Loucy (cell line): ENCODE measurements at regions not wholly inside any gene's neighbourhood (a gene's known extent, or its start where the extent isn't known, plus 50 kb on each side); places are given as distances from the start of the nearest gene placed in this dataset.

Experiments used
- H2AFZ ChIP-seq: fragments of 200-600 bp; sonication (generic); 2 replicates; pipeline ENCODE4 v1.6.0; 2016; ENCODE audit warnings: antibody characterized with exemption, mild to moderate bottlenecking, low read length, moderate library complexity
- H3F3A ChIP-seq: fragments of 200-600 bp; 2 replicates; pipeline ENCODE4 v1.6.0; 2016; ENCODE audit warnings: antibody characterized with exemption, low read depth, mild to moderate bottlenecking
- H3K27me3 ChIP-seq: fragments of 200-600 bp; sonication (generic); 2 replicates; pipeline ENCODE4 v1.6.1; 2014; ENCODE audit warnings: low read length, mild to moderate bottlenecking; ENCODE audit not compliant: insufficient read depth, poor library complexity, severe bottlenecking
- H3K36me3 ChIP-seq: fragments of 200-600 bp; sonication (generic); 2 replicates; pipeline ENCODE4 v1.6.1; 2016; ENCODE audit warnings: low read length; ENCODE audit not compliant: insufficient read depth
- H3K4me1 ChIP-seq: fragments of 200-600 bp; sonication (generic); 2 replicates; pipeline ENCODE4 v1.5.1; 2014; ENCODE audit warnings: low read length, mild to moderate bottlenecking; ENCODE audit not compliant: insufficient read depth, poor library complexity, severe bottlenecking
- H3K4me2 ChIP-seq: fragments of 200-600 bp; sonication (generic); 2 replicates; pipeline ENCODE4 v1.6.0; 2014; ENCODE audit warnings: antibody characterized with exemption, low read length, low read depth, mild to moderate bottlenecking; ENCODE audit not compliant: poor library complexity, severe bottlenecking
- H3K4me3 ChIP-seq: fragments of 200-600 bp; sonication (generic); 2 replicates; pipeline ENCODE4 v1.5.1; 2014; ENCODE audit warnings: low read length, mild to moderate bottlenecking, mixed read lengths; ENCODE audit not compliant: poor library complexity, severe bottlenecking
- H3K79me2 ChIP-seq: fragments of 200-600 bp; sonication (generic); 2 replicates; pipeline ENCODE4 v1.6.1; 2014; ENCODE audit warnings: low read length; ENCODE audit not compliant: insufficient read depth
- H3K9ac ChIP-seq: fragments of 200-600 bp; sonication (generic); 2 replicates; pipeline ENCODE4 v1.6.0; 2014; ENCODE audit warnings: mild to moderate bottlenecking, low read depth, low read length, moderate library complexity; ENCODE audit not compliant: poor library complexity, severe bottlenecking
- H3K9me2 ChIP-seq: fragments of 200-600 bp; sonication (generic); replicated peaks from 2 replicates; pipeline ENCODE4 v1.6.1; 2016; ENCODE audit warnings: low read depth, low read length, mixed read lengths
- H3K9me3 ChIP-seq: fragments of 200-600 bp; sonication (generic); 2 replicates; pipeline ENCODE4 v1.6.1; 2014; ENCODE audit warnings: mild to moderate bottlenecking, antibody characterized with exemption, low read length, low read depth; ENCODE audit not compliant: insufficient read depth
- H4K20me1 ChIP-seq: fragments of 200-600 bp; sonication (generic); 2 replicates; pipeline ENCODE4 v1.6.0; 2014; ENCODE audit warnings: antibody characterized with exemption, low read length, mild to moderate bottlenecking; ENCODE audit not compliant: insufficient read depth, poor library complexity, severe bottlenecking
- CTCF ChIP-seq: fragments of 200-600 bp; sonication (generic); conservative IDR thresholded peaks from 2 replicates; pipeline ENCODE4 v1.5.1; 2014; ENCODE audit warnings: mild to moderate bottlenecking, antibody characterized with exemption, low read length
- EZH2phosphoT487 ChIP-seq: fragments of 200-600 bp; IDR thresholded peaks from 2 replicates; pipeline ENCODE4 v1.6.1; 2018; ENCODE audit warnings: antibody characterized with exemption, mild to moderate bottlenecking, moderate library complexity, borderline replicate concordance

- no peak overlapping the region for H2AFZ ChIP-seq
- H3K4me3 ChIP-seq, result no peak overlapping the region
- H3K27me3 ChIP-seq, result no peaks in the 10 kb centered on the region
- no peaks in the 10 kb centered on the region for H3F3A ChIP-seq
- no peaks in the 10 kb centered on the region for H3K4me1 ChIP-seq
- H3K9ac ChIP-seq, result no peak overlapping the region
- H3K79me2 ChIP-seq, result no peaks in the 10 kb centered on the region
- no peaks in the 10 kb centered on the region for H3K9me3 ChIP-seq
- H3K9me2 ChIP-seq, result no peaks in the 10 kb centered on the region
- TF ChIP-seq EZH2phosphoT487, result no peak
- no peak for TF ChIP-seq CTCF
- H4K20me1 ChIP-seq, result no peaks in the 10 kb centered on the region
- no peaks in the 10 kb centered on the region for H3K36me3 ChIP-seq
- no peak overlapping the region for H3K4me2 ChIP-seq
These were observed 1066.7 kb downstream of the TTLL7 start for GRCh38 chr1:82932207-82932606.

- Histone ChIP-seq H3K79me2 (no peaks in the 10 kb centered on the region), H3K4me3 (no peak overlapping the region), H2AFZ (no peak overlapping the region), H3K9ac (no peak overlapping the region), H4K20me1 (no peaks in the 10 kb centered on the region), H3K36me3 (no peaks in the 10 kb centered on the region), H3K9me3 (no peaks in the 10 kb centered on the region), H3K9me2 (no peaks in the 10 kb centered on the region), H3K4me2 (no peak overlapping the region), H3K27me3 (no peaks in the 10 kb centered on the region), H3F3A (no peaks in the 10 kb centered on the region), H3K4me1 (no peaks in the 10 kb centered on the region)
- TF ChIP-seq CTCF, result no peak
- TF ChIP-seq EZH2phosphoT487, result no peak
These were observed 1067.9 kb downstream of the TTLL7 start for GRCh38 chr1:82931006-82931405.

GRCh38 chr1:82927753-82928152, 1071.2 kb downstream of the TTLL7 start:
- Histone ChIP-seq H3K4me3 (no peak overlapping the region), H4K20me1 (no peaks in the 10 kb centered on the region), H3K9me2 (no peaks in the 10 kb centered on the region), H3K9me3 (no peaks in the 10 kb centered on the region; the same call in 1 of the 2 replicates), H3K4me1 (no peaks in the 10 kb centered on the region), H3K36me3 (no peaks in the 10 kb centered on the region), H2AFZ (no peak overlapping the region), H3K27me3 (no peaks in the 10 kb centered on the region), H3K9ac (no peak overlapping the region), H3K4me2 (no peak overlapping the region), H3F3A (no peaks in the 10 kb centered on the region), H3K79me2 (no peaks in the 10 kb centered on the region)
- TF ChIP-seq EZH2phosphoT487 (no peak), CTCF (no peak)
